Gastrocnemius medialis (tissue), 4 donors: ENCODE measurements at regions not wholly inside any gene's neighbourhood (a gene's known extent, or its start where the extent isn't known, plus 50 kb on each side); places are given as distances from the start of the nearest gene placed in this dataset.

Source experiments
- CTCF ChIP-seq, 5 experiments: fragments of 450-650 bp in 3 of 5; fragments of 200-600 bp in 2 of 5; sonication (generic) in 2 of 5; IDR thresholded peaks in 4 of 5; conservative IDR thresholded peaks in 1 of 5; 1 replicate in 4 of 5; 2 replicates in 1 of 5; pipeline ENCODE4 v1.5.1; 2016 to 2019; ENCODE audit warnings: antibody characterized with exemption in 5 of 5, mild to moderate bottlenecking in 3 of 5, moderate library complexity in 3 of 5
- POLR2A ChIP-seq, 2 donors: fragments of 450-650 bp; IDR thresholded peaks; one replicate each; pipeline ENCODE4 v1.6.1; 2017; ENCODE audit warnings: antibody characterized with exemption in 2 of 2, mild to moderate bottlenecking in 2 of 2, moderate library complexity in 2 of 2

- TF ChIP-seq CTCF (IDR thresholded peaks at IDR 0.05 in 4 of 5, conservative IDR thresholded peaks at IDR 0.05 in 1 of 5) (no peak), POLR2A (IDR thresholded peaks at IDR 0.05) (no peak)
Observed at GRCh38 chr16:64397945-64398508, 723.8 kb downstream of the CDH11 start.
